AG08395 (cell line): ENCODE measurements at regions not wholly inside any gene's neighbourhood (a gene's known extent, or its start where the extent isn't known, plus 50 kb on each side); places are given as distances from the start of the nearest gene placed in this dataset.
"Not testable (repeated sequence)": the region's sequence is repeated elsewhere in the genome, so short reads cannot be mapped to it uniquely, and the experiment has no call there.

Experiments used
- DNase-seq: peaks from one replicate; pipeline ENCODE4 v3.0.0; 2012; ENCODE audit warnings: mixed read lengths, low spot score

DNA sequence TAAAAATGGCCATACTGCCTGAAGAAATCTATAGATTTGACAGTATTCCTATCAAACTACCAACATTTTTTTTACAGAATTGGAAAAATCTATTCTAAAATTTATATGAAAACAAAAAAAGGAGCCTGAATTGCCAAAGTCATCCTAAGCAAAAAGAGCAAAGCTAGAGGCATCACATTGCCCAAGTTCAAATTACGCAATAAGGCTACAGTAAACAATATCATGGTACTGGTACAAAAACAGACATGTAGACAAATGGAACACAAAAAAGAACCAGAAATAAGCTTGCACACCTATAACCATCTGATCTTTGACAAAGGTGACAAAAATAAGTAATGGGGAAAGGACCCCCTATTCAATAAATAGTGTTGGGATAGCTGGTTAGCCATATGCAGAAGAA lies 50.2 kb upstream of the THSD7B start:
- no peak for DNase-seq

DNA sequence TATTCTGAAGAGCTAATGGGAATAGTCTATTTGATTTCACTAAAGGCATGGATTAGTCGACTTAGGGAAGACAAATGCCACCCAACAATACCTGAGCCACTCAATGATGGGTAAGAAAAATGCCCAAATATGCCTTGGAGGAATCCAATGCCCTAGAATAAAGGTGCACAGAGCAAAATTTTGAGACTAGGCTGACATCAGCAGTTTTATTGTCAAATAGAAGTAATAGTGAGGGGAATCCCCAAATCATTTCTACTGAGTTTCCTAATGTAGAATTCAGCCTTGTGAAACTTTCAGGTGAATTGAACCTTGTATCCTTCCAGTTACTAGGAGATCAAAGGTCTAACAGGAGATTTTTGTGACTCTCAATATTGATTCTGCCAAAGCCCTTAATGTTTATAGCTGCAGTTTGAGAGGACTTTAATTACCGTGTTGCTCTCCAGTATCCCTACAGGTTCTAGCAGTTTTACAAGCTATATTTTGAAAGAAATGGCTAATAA lies 50.8 kb upstream of the THSD7B start:
- DNase-seq, result no peak

DNA sequence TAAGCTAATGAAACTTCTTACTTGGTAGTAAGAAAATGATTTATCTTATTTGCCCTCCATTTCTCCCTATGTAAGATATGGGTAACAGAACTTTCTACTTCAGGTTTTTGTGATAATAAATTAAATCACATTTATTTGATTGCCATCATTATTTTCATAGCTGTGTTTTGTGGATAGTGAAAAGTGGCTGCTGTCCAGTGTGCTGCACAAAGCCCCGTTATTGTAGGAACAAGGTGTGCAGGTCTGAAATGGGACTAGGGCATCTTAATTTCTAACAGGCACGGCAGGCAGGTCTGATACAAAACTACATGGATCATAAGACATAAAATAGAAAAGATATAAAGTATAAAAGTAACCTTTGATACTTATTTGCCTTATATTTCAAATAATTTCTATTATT lies 51.6 kb upstream of the THSD7B start:
- no peak for DNase-seq

DNA sequence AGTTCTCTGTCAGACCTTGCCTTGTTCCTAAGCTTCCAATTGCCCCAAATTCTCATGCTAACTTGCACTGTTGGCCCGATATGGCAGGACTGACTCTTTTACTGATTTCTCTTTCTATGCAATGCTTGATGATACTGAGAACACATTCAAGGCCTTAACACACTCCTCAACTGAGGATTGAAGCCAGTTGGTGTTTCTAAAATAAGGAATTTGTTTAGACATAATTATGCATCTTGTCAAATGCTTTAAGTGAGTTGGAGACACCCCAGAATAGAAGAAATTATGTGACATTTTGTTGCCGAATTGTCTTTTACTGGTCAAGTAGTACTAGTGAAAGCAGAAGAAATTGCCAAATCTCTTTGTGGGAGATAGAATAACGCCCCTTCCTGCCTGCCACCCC lies 60.0 kb upstream of the THSD7B start:
- DNase-seq, result no peak

DNA sequence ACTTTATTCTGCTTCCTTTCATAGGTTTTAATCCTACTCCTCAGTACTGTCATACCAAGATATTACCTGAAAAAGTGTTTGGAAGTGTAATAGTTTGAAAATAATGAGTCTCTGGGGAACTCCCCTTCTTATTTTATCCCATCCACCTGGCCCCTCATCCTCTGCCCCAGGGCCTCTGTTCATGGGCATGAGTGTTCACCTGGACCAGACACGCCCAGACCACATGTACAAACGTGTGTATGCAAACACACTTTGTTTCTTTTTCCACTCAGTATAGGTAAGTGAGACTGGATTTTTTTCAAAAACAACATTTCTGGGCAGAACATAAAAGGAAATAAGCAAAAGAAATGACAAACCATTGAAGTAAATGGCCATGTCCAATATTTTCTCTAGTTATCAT lies 62.1 kb upstream of the THSD7B start:
- DNase-seq, result no peak

DNA sequence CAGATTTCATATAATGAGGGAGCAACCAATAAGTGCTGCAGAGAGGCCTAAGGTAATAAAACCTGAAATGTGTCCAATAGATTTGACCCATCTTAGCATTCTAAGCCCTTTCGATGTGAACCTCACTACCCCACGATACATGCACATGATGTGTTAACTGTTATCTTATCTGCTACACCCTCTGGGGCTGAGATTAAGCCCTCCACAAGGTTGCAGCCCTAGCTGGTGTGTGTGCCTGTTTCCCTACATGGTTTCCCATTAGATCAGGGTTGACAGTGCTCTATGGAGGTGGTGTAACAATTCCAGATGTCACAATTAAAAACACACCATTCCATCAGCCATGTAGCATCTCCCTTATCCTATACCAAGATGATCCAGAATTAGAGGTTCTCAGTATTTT lies 68.9 kb upstream of the THSD7B start:
- no peak for DNase-seq

DNA sequence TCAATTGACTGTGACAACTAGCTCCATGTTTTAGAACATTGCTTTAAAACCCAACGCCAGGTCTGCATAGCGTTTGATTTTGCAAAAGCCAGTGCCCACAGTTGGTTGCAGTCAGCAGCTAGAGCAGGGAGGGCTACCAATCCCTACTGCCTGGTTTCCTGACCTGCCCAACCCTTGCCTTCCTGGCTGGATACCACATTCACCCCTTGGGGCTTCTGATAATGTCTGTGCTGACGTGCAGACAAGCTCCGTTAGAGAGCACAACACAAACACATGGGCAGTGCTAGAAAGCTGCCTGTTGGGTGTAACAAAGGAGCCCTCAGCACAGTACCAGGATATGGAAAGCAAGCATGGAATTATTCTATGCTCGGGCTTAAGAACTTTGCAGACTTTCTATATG lies 71.4 kb upstream of the THSD7B start:
- no peak for DNase-seq

DNA sequence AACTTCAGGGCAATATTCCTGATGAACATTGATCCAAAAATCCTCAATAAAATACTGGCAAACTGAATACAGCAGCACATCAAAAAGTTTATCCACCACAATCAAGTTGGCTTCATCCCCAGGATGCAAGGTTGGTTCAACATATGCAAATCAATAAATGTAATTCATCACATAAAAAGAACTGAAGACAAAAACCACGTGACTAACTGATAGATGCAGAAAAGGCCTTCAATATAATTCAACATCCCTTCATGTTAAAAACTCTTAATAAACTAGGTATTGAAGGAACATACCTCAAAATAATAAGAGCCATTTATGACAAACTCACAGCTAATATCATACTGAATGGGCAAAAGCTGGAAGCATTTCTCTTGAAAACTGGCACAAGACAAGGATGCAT lies 85.3 kb upstream of the THSD7B start:
- not testable (repeated sequence) for DNase-seq

DNA sequence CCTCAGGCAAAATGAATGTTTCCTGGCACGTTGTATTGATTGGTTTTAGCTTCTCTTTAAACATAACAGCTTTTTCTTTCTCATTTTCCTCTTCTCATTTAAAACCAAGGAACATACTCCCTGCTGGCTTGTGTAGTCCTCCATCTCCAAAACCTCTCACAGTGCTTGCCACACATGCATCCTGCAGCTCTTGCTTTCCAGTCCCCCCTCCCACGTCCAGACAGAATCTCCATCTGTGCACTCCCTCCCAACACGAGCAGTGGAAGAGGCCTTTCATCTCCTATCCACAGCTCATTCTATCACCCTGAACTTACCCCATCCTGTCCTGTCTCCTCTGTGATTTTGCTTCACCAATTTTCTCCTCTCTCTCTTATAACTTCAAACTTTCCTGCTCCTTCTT lies 99.6 kb upstream of the THSD7B start:
- no peak for DNase-seq

DNA sequence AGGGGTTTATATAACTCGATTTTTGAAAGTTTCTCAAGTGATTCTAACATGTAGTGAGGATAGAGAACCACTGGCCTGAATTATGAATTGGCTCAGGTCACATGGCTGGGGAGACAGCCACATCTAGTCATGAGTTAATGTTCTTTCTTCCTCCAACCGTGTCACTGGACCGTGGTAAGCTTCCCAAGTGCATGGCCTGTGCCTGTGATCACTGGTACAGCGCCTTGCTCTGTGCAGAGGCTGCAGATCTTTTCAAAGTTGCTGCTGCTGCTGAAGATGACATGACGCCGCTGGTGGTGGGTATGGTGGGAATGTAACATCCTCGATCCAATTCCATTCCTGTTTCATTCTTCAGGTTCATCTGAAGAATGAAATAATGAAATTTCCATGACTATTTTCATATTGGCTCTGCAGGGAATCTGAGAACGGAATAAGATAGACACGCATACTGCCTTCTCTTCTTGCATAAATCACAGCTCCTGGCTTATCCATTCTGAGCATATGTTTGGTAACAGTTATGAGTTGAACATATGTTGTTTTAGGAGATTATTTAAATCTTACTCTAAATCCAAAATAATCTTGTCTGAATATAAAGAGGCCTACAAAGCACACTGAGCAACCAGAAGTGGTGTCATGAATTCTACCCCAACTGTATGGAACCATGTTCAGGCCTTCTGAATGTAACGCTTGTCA lies 100.5 kb upstream of the THSD7B start:
- DNase-seq, result no peak

DNA sequence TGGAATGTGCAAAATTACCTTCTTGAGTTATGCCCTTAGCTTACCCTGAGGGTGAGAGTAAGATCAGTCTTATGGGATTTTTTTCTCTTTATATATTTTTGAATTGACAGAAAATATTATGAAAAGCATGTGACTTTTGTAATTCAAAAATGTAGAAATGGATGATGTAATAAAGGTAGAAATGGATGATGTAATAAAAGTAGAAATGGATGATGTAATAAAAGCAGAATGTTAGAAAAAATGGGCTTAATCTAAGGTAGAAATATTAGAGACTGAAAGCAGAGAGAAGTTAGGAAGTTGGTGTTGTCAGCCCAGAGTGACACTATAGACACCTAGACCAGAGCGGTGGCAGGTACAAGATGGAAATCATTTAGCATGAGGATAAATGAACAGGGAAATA lies 107.1 kb upstream of the THSD7B start:
- no peak for DNase-seq

DNA sequence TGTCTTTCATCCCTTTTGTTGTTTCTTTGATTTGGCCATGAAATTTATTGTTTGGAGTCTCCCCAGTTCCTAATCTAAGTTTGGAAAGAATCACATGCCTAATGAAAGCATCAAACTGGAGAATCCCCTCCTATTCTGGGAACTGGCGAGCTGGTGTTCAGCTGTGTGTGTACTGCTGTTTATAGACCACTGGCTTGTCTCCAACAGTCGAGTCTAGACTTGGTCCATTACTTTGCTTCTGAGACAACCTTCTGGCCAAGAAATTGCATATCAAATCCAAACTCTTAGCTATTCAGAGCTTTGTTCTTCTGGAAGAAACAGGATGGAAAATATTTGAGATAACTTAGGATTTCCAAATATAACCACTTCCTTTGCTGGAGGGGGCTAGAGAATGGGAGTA lies 111.5 kb upstream of the THSD7B start:
- no peak for DNase-seq

DNA sequence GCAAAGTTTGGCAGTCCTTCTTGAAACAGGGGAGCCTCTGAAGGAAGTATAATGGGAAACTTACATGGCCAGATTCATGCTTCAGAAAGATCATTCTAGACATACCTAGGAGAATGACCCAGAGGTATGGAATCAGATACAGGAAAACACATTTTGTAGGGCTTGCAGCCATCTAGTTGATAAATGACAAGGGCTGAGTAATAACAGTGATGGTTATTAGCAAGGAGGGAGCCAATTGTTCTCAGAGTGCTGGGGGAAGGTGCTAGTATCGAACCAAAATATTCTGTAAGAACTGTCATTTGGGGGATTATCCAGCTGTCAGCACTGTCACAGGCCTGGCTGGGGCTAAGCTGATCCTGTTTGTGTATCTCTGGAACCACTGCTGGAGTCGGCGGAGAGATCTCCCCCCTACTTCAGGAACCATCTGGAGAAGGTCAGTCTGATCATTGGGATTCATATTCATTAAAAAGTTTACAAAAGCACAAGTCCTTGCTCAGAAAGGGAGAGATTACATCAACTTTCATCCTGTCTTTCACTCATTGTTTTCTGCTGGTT lies 113.8 kb upstream of the THSD7B start:
- DNase-seq, result no peak

DNA sequence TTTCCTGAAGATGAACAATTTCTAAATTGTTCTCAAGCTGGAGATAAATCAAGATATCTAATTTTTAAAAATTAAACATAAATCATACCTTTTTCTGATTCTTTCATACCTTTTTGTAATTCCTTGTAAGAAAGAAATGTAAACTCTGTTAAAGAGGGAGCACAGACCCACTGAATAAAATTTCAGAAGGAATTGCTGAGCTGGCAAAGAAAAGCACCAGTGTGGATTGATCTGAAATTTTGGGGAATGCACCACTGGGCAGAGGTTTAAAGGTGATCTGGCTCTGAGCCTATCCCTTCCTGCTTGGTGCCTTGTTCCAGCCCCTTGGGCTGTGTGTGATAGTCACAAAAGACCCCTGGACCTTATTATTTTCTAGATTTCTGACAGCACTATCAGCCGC lies 118.3 kb upstream of the THSD7B start:
- no peak for DNase-seq

DNA sequence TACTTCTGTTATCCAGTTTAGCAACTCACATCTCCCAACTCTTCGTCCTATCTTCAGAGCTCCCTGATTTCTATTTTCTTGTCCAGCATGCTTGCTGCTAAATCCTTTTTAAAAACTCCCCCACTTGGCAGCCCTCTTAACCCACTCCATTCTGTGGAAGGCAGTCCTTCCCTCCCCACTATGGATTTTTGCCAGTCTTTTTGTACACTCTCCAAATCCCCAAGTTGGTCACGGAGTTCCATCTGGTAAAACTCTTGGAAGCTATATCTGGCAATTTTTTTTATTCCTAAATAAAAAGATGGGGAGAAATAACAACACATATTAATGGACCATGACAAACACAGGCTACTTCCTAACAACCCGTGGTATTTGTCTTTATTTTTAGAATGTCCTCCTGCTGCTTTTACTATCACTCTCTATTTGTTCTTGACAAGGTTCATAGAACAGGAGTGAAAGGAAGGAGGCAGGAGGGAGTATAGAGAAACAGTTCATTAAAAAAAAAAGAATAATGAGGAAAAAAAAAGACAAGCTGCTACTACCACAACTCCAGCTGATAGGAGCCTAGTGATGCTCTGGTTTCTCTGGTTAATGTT lies 120.0 kb upstream of the THSD7B start:
- DNase-seq, result no peak

DNA sequence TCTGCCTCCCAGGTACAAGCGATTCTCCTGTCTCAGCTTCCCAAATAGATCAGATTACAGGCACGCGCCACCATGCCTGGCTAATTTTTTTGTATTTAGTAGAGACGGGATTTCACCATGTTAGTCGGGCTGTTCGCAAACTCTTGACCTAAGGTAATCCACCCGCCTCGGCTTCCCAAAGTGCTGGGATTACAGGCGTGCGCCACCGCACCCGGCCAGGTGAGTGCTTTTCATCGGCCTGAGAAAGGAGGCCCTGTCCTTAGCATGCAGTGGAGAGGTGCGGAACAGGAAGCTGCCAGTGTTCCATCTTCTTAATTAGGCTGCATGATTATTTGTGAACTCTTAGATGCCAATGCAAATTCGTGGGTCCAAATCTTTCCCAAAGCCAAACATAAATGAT lies 125.7 kb upstream of the THSD7B start:
- DNase-seq, result no peak

DNA sequence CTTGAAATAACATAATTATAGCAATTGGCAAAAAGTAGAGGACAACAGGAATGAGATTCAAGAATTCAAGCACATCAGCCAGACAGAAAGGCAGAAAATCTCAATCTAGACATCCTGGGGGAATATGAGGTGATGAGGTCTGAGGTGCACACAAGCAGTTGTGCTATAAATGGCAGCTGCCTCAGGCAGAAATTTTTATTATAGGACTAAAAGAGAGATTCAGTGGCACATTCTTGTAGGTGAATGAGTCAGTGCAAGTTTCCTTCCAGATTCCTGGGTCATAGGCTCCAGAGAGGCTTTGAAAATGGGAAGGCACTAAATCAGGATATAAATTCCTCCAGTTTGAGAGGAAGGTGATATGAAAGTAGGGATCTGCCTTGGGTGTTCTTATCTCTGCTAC lies 127.2 kb upstream of the THSD7B start:
- no peak for DNase-seq

DNA sequence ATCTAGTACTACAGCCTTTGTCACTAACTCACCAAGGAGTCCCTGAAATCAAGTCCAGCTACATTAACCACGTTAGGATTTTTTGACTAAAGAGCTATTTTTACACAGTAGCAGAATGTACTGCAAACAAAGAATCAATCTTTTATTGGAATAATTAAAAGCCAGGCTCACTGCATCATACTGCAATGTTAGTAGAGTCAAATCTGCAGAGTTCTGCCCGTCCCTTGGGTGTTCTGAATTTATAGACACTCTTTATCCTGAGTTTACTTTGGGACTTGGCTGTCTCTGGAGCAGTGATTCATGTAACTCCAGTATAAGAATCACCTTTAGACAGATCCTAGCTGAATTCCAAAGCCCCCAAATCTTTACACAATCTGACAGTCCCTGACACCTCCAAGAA lies 127.9 kb upstream of the THSD7B start:
- DNase-seq, result no peak

DNA sequence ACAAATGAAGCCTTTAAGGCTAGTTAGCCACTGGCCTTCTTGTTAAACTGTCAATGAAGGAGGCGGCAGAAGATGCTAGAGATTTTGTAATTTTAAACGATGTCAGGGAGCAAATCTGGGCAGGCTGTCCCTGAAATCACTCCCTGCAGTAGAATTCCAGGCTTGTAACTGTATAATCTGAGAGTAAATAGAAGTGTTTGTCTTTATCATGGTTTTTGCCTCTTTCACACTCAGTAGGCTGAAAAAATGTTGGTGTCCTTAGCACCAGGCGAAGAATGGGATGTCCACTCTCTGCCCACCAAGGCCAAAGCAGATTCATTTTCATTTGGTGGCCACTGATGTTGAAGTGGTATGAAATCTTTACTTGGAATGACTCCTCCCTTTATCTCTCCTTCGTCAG lies 136.9 kb upstream of the THSD7B start:
- no peak for DNase-seq

DNA sequence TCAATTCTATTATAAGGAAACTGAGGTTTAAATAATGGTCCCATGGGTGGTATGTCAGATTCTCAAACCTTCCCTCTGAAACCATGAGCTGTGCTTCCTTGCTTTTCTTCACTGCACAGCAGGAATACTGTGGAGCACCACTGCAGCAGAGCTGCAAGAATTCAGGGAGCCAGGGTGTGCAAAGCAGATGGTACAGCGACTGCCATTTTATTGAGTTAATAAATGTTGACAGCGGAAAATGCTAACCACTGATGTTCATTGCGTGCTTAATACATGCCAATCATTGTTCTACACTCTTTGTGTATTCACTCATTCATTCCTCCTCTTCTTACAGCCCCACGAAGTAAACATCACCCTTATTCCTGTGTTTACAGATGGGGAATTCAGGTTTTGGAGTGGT lies 152.2 kb upstream of the THSD7B start:
- DNase-seq, result no peak

DNA sequence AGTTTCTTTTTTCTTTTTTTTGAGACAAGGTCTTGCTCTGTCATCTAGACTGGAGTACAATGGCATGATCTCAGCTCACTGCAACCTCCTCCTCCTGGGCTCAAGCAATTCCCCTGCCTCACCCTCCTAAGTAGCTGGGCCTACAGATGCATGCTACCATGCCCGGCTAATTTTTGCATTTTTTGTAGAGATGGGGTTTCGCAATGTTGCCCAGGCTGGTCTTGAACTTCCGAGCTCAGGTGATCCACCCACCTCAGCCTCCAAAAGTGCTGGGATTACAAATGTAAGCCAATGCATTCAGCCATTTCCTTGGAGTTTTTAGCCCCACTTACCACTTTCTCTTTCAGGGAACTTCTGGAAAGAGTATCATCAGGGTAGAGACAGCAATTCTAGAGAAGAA lies 153.3 kb upstream of the THSD7B start:
- DNase-seq, result no peak

DNA sequence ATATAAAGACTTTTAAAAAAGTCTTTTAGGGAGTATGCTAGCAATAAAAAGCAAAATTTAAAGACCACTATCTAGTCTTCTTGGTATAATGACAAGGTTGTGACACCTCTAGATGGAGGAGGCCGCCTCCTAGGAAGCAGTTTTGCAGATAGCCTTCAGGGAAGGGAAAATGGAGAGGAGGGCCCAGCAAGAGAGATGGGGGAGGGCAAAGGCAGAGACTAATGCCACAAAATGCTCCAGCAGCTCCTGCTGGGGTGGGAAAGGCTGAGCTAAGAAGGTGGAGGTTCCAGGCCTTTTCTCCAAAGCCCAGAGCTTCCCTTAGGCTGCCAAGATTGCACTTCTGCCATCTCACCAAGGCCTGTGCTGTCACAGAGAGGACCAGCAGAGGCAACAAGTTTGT lies 153.9 kb upstream of the THSD7B start:
- no peak for DNase-seq

DNA sequence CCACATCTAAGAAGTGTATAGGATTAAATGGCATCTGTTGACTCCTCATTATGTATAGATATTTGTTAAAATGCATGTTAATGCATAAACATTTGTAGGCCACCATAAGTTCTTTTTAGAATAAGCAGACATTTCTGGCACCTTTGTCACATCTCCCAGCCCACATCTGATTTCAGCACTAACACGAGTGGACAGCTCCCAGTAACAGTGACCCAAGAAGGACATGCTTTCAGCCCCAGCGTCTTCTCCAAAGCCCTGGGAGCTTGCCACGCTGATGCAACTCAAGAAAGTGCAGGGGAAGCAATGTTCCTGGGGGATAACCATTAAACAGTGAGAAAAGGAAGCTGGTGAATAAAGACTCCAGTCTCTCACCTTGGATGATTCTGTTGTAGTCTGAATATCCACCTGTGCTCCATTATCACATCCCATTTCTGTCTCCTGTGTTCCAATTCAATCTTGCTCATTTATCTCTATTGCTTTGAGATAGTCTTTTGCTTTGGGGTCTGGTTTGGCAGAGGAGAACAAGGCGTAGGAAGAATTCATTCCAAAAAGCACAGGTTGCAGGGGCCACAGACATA lies 182.6 kb upstream of the THSD7B start:
- peak; percentile 2 for DNase-seq

DNA sequence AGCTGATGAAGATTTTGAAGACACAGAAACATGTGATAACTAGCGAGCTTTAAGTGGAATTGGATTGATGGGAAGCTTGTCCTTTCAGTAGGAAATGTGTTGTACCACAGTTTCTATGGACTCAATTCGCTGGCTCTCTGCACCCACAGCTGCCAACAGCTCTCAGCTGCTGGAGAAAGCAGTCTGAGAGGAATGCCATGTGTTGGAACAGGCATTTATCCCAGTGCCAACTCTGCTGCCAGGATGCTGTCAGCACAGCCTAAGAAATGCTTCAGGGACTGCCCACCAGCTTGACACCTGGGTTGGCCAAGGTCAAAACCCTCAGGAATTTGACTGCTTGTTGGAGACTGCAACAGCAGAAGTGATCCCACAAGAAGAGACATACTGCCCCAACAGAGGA lies 193.0 kb upstream of the THSD7B start:
- DNase-seq, result no peak
